ENCODE measurements at regions not wholly inside any gene's neighbourhood (a gene's known extent, or its start where the extent isn't known, plus 50 kb on each side); places are given as distances from the start of the nearest gene placed in this dataset.

DNA sequence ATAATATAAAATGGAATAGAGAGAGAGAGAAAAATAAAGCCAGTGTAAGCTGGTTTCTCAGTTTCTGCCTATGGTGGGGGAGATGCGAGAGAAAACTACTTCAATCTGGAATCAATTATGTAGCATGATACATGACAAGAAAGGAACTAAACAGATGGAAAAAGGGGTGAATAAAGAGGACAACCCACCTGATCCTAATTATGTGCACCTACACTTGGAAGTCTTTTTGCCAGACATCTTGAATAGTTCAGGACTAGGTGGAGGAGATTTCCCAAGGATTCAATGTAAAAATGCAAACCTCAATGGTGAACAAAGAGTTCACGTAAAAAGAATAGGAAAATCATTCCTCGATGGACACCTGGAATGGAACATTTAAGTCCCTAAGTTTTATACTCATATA is 524.4 kb upstream of the RGMA start:
- Mint-ChIP-seq H3K9me3 (peaks cover 0 to 1% (median 0%) of the 10 kb centered on the region in 9 donors), H3K4me1 (peaks cover 0 to 1% (median 0%) of the 10 kb centered on the region in 4 donors), H3K36me3 (no peaks in the 10 kb centered on the region), H3K27me3 (peaks cover 1 to 31% (median 6%) of the 10 kb centered on the region in 5 donors), H3K4me3 (no peak overlapping the region), H3K27ac (no peak overlapping the region)
- ATAC-seq, result no peak
- POLR2A ChIA-PET, result no interaction called here
- DNase-seq, result no peak

DNA sequence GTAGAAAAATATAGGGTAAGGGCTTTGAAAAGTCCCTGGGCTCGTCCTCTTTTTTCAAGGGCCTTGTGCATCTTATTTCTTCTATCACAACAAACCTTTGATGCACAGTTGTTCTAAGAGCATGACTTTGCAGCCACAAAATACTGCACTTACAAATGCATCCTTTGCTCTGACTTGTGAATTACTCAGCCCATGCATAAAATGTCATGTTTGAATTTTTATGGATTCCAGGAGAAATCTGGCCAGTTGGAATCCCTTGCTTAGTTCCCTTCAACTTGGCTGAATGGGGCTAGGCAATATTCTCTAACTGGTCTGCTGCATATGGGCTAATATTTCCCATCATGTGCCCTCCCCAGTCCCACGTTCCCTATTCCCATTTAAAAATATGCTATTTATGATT is 523.9 kb upstream of the RGMA start:
- Mint-ChIP-seq H3K4me3 (no peak overlapping the region), H3K4me1 (peaks cover 0 to 1% (median 0%) of the 10 kb centered on the region in 4 donors), H3K36me3 (no peaks in the 10 kb centered on the region), H3K27ac (no peak overlapping the region), H3K27me3 (peaks cover 1 to 31% (median 6%) of the 10 kb centered on the region in 5 donors), H3K9me3 (peaks cover 0 to 1% (median 0%) of the 10 kb centered on the region in 9 donors)
- DNase-seq (no peak), ATAC-seq (no peak)
- POLR2A ChIA-PET, result no interaction called here

DNA sequence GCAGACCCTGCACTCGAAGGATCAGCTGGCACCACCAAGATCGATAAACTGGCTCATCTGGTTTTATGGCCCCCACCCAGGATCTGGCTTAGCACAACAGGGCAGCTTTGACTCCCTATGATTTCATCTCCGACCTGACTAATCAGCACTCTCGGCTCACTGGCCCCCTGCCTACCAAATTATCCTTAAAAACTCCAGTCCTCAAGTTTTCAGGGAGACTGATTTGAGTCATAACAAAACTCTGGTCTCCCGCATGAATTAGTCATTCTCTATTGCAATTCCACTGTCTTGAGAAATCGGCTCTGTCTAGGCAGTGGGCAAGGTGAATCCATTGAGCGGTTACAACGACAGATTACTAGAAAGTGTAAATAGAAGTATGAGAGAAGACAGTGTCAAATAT is 521.9 kb upstream of the RGMA start:
- H3K4me1 Mint-ChIP-seq, result no peaks in the 10 kb centered on the region
- no peak overlapping the region for H3K27ac Mint-ChIP-seq

DNA sequence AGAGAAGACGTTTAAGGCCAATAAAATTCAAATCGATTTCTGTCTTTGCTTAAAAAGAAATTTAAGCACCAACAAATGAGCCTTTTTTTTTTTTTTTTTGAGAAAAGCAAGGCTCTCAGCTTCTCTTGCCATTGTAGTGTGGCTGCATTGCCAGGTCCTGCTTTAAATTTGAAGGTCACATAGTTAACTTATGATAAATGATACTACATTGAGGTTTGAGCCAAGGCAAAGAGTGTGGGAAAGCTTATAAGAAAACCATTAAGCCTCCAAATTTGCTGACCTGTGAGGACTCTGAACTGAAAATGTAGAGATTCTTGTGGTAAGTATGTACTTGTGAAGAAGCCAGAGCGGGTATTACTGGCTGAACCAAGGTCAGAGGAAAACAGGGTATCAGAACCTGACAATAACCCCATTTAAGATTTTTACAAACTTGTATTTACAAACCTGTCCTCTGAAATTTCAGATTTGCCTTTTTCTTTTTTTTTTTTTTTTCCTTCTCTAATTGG is 519.7 kb upstream of the RGMA start:
- Mint-ChIP-seq H3K27me3 (peaks cover under 1 to 16% (median 4%) of the 10 kb centered on the region in 5 donors), H3K27ac (no peak overlapping the region)

More for the DNA sequence above, 521.9 kb upstream of the RGMA start:
- POLR2A ChIA-PET, result no interaction called here
- H3K36me3 Mint-ChIP-seq, result no peaks in the 10 kb centered on the region
- H3K9me3 Mint-ChIP-seq, result peaks cover 0 to 1% (median 0%) of the 10 kb centered on the region in 9 donors
- H3K27me3 Mint-ChIP-seq, result peaks cover 1 to 31% (median 5%) of the 10 kb centered on the region in 5 donors
- DNase-seq, result no peak
- no peak for ATAC-seq
- H3K4me3 Mint-ChIP-seq, result no peak overlapping the region

DNA sequence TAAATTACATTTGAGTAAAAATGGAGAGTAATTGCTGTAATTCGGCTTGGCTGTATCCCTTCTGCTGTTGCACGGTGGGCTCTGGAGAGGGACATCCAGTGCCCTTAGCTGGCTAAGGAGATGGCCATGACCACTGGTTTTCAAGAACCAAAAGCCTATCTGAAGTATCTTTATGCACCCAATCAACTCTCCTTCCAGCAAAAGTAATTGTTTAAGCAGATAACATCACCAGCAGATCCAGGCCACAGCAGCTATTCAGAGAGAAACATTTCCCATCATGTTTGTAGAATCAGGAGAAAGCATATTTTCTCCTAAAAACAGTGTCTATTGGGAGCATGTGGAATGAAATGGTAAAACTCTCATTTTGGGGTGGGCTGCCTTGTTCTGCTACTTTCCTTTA is 514.5 kb upstream of the RGMA start:
- ATAC-seq (no peak), DNase-seq (no peak)
- H3K36me3 Mint-ChIP-seq, result no peaks in the 10 kb centered on the region
- peaks cover 0 to 7% (median 0%) of the 10 kb centered on the region in 9 donors for H3K9me3 Mint-ChIP-seq
- POLR2A ChIA-PET, result no interaction called here
- H3K4me3 Mint-ChIP-seq, result no peak overlapping the region
- H3K27me3 Mint-ChIP-seq, result peaks cover 5 to 25% (median 14%) of the 10 kb centered on the region in 5 donors
- H3K4me1 Mint-ChIP-seq, result no peaks in the 10 kb centered on the region
- H3K27ac Mint-ChIP-seq, result no peak overlapping the region

More for the DNA sequence above, 519.7 kb upstream of the RGMA start:
- Mint-ChIP-seq H3K4me3 (no peak overlapping the region), H3K36me3 (no peaks in the 10 kb centered on the region), H3K4me1 (no peaks in the 10 kb centered on the region), H3K9me3 (peaks cover 0 to 2% (median 0%) of the 10 kb centered on the region in 9 donors)
- ATAC-seq (no peak), DNase-seq (no peak)
- POLR2A ChIA-PET, result no interaction called here

DNA sequence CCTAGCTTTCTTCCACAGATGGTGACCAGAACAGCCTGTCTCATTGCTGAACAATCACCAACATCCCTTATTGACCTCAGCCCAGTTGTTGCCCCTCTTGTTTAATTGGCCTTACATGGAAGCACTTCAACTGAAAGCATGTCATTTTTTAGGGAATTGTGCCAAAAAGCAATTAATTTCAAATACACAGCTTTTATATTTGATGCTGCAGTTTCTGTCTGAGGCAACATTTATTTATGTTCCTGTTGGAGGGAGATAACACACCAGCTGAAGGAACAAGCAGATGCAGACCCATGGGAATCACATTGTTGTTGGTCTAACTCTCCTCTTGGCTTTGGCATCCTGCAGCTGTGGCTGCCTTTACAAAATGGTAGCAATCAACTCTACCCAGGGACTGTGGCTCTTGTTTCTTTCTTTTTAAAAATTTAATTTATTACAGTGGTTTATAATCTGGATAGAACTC is 498.1 kb upstream of the RGMA start:
- DNase-seq (no peak), ATAC-seq (no peak)
- H3K27ac Mint-ChIP-seq, result no peak overlapping the region
- no peak overlapping the region for H3K4me3 Mint-ChIP-seq
- peaks cover 0 to 5% (median 2%) of the 10 kb centered on the region in 9 donors for H3K9me3 Mint-ChIP-seq
- POLR2A ChIA-PET, result no interaction called here
- H3K36me3 Mint-ChIP-seq, result no peaks in the 10 kb centered on the region
- peaks cover 6 to 36% (median 10%) of the 10 kb centered on the region in 5 donors for H3K27me3 Mint-ChIP-seq
- H3K4me1 Mint-ChIP-seq, result no peaks in the 10 kb centered on the region

DNA sequence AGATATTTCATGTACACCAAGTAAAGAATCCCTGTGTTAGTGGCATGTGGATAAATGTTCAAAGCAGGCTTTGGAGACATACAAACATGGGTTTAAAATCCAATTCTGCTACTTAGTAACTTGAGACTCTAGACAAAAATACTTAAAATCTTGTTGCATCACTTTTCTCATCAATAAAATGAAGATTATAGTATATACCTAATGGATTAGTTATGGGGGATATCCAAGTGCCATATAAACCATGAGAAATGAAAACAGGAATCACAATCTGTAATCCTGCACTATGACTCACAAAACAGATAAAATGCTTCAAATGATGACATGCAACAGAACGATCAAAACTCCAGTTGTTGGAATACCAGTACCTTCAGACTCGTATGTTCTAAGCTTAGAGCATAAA is 496.0 kb upstream of the RGMA start:
- Mint-ChIP-seq H3K27ac (no peak overlapping the region), H3K4me3 (no peak overlapping the region), H3K36me3 (no peaks in the 10 kb centered on the region), H3K27me3 (peaks cover 4 to 25% (median 8%) of the 10 kb centered on the region in 5 donors), H3K4me1 (no peaks in the 10 kb centered on the region), H3K9me3 (peaks cover 0 to 12% (median 5%) of the 10 kb centered on the region in 9 donors)
- no peak for ATAC-seq
- no peak for DNase-seq
- POLR2A ChIA-PET, result no interaction called here

DNA sequence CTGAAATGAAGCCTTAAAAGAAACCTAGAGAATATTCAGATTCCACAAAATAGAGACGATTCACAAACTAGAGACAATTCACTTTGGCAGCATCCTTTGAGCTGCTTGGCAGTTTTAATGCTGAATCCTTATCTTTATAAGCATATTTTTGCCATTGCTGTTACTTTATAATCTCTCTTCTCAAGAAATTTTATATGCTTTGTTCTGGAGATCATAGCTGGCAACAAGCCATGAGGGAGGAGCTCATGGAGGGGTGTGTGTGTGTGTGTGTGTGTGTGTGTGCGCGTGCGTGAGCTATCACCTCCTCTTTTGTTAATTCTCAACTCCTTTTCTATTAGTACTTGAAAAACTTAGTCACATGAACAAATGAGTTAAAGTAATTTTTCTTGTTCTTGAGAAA is 495.0 kb upstream of the RGMA start:
- ATAC-seq, result no peak
- peaks cover 0 to 3% (median 0%) of the 10 kb centered on the region in 3 donors for H3K36me3 Mint-ChIP-seq

DNA sequence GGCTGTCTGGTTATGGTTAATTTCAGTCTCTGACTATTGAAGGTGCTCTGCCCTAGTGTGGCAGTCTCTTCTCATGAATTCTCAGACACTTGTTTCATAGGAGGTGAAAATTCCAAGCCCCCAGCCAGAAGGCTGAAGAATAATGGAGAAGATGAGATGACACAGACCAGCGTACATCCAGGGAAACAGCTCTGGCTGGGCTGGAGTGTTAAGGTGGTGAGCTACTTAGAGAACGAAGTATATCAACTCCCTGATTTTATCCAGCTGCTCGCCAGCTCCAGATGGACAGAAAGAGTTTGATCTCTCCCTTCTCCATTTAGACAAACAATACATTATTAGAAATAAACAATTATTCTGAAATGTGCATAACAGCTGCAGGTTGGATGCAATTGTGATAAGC is 494.5 kb upstream of the RGMA start:
- no peak overlapping the region for H3K27ac Mint-ChIP-seq
- H3K9me3 Mint-ChIP-seq, result peaks cover 5 to 22% (median 12%) of the 10 kb centered on the region in 9 donors
- POLR2A ChIA-PET, result no interaction called here
- H3K4me1 Mint-ChIP-seq, result no peaks in the 10 kb centered on the region
- ATAC-seq, result no peak
- H3K4me3 Mint-ChIP-seq, result no peak overlapping the region
- peaks cover 2 to 10% (median 5%) of the 10 kb centered on the region in 5 donors for H3K27me3 Mint-ChIP-seq
- peaks cover 0 to 3% (median 0%) of the 10 kb centered on the region in 3 donors for H3K36me3 Mint-ChIP-seq
- DNase-seq, result no peak

More for the DNA sequence above, 495.0 kb upstream of the RGMA start:
- Mint-ChIP-seq H3K4me1 (no peaks in the 10 kb centered on the region), H3K27ac (no peak overlapping the region), H3K4me3 (no peak overlapping the region), H3K27me3 (peaks cover 2 to 15% (median 7%) of the 10 kb centered on the region in 5 donors), H3K9me3 (peaks cover 2 to 20% (median 9%) of the 10 kb centered on the region in 9 donors)
- POLR2A ChIA-PET, result no interaction called here
- DNase-seq, result no peak

DNA sequence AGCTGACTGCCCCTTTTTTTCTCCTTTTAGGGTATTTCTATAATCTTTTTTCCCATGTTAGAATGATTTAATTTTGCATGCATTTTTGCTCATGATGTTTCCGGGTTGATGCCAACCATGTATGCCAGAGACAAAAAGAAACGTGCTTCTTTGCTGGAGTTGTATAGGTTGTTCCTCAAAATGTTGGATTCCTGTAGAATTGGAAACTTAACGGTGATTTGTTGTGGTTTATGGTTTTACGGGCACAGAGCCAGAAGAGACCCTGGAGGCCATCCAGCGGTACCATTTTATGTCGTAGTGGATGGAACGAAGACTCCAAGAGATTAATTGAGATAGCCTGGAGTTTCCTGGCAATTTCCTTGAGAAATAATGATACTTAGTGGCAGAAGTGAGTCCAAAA is 481.5 kb upstream of the RGMA start:
- ATAC-seq (no peak), DNase-seq (no peak)
- H3K27me3 Mint-ChIP-seq, result peaks cover 0 to 15% (median 7%) of the 10 kb centered on the region in 5 donors
- H3K4me1 Mint-ChIP-seq, result no peaks in the 10 kb centered on the region
- no peak overlapping the region for H3K4me3 Mint-ChIP-seq
- POLR2A ChIA-PET, result no interaction called here
- H3K36me3 Mint-ChIP-seq, result no peaks in the 10 kb centered on the region
- H3K9me3 Mint-ChIP-seq, result peaks cover 0 to 2% (median 0%) of the 10 kb centered on the region in 9 donors
- no peak overlapping the region for H3K27ac Mint-ChIP-seq

DNA sequence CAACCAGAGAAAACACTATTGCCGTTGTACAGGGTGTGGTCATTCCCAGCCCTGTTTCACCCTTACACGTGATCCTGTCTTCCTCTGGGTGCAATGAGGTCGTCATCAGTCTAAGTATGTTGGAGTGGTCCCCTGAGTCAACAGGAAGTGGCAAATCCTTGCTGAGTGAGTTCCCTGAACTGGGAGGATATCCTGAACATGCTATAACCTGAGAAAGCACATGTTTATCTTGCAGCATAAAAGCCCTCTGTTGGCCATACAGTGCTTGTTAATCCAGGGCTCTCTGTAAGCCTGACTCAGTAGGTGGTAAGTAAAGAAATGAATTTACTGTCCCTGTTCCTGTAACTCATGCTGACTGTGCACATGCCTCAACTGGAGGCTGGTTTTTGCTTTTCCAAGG is 477.8 kb upstream of the RGMA start:
- Mint-ChIP-seq H3K4me3 (no peak overlapping the region), H3K4me1 (no peaks in the 10 kb centered on the region), H3K27ac (no peak overlapping the region), H3K9me3 (peaks cover 0 to 2% (median 0%) of the 10 kb centered on the region in 9 donors), H3K27me3 (peaks cover 0 to 11% (median 4%) of the 10 kb centered on the region in 5 donors), H3K36me3 (no peaks in the 10 kb centered on the region)
- POLR2A ChIA-PET, result no interaction called here
- no peak for ATAC-seq
- DNase-seq, result no peak

DNA sequence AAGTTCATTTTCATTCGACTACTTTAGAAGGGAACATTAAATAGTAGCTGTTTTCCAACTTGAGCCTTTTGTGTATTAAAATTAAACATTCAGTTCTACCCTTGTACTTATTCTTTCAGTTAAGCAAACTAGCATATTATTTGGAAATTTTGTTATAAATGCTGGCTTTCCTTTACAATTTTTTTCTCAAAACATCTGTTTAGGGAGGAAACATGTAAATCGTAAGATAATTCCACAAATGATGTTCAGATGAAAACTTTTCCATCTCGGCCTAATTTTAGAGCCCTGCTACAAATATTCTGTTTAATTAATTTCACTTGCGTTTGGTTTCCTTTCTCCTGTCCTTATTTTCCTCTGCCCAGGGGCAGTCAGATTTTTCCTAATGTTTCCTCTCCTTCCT is 476.2 kb upstream of the RGMA start:
- no peak overlapping the region for H3K27ac Mint-ChIP-seq
- POLR2A ChIA-PET, result no interaction called here

DNA sequence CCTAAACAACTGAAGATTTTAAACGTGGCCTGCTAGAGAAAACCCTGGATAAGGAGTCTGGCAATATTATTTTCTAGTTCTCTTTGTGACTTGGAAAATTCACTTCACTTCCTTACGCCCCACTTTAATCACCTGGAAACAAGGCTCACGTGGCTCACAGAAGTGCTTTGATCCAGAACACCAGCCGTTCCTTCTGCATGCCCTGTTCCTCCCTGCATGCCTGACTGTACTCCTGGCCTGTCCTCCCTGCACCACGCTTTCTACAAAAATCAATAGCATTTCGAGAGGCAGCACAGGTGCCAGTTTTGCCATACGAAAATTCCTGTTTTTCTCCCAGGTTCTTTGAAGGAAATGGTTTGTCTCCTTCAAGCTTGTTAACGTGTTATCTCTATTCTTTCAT is 474.2 kb upstream of the RGMA start:
- POLR2A ChIA-PET, result no interaction called here
- H3K27ac Mint-ChIP-seq, result no peak overlapping the region
- H3K27me3 Mint-ChIP-seq, result peaks cover 4 to 35% (median 7%) of the 10 kb centered on the region in 5 donors

More for the DNA sequence above, 476.2 kb upstream of the RGMA start:
- no peaks in the 10 kb centered on the region for H3K9me3 Mint-ChIP-seq
- H3K36me3 Mint-ChIP-seq, result no peaks in the 10 kb centered on the region
- no peak overlapping the region for H3K4me3 Mint-ChIP-seq
- ATAC-seq, result no peak
- DNase-seq, result no peak
- peaks cover 0 to 15% (median 0%) of the 10 kb centered on the region in 5 donors for H3K27me3 Mint-ChIP-seq
- H3K4me1 Mint-ChIP-seq, result no peaks in the 10 kb centered on the region

More for the DNA sequence above, 474.2 kb upstream of the RGMA start:
- Mint-ChIP-seq H3K36me3 (no peaks in the 10 kb centered on the region), H3K9me3 (no peaks in the 10 kb centered on the region), H3K4me1 (no peaks in the 10 kb centered on the region), H3K4me3 (no peak overlapping the region)
- no peak for DNase-seq
- ATAC-seq, result no peak

All from naive thymus-derived CD8-positive, alpha-beta T cell (primary cell).